GM19240 (cell line): ENCODE measurements at regions not wholly inside any gene's neighbourhood (a gene's known extent, or its start where the extent isn't known, plus 50 kb on each side); places are given as distances from the start of the nearest gene placed in this dataset.

Experiments used
- DNase-seq: peaks from one replicate; pipeline ENCODE4 v3.0.0; 2011; ENCODE audit warnings: low spot score; ENCODE audit not compliant: insufficient read length

DNA sequence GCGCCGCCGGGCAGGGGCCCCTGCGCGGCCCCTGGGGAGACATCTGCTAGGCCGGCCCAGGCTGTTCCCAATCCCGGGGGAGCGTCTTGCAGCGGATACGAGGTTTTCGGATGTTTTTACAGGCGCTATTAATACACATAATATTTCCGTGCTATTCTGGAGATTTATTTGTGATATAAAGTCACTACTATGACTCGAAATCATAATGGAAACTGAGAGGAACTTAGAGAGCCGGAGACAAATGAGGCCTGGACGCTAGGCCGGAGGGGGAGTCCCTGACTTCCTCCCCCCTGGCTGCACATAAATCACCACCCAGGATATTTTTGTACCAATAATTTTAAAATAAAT, 91.7 kb upstream of the ANO1 start:
- DNase-seq, result no peak

DNA sequence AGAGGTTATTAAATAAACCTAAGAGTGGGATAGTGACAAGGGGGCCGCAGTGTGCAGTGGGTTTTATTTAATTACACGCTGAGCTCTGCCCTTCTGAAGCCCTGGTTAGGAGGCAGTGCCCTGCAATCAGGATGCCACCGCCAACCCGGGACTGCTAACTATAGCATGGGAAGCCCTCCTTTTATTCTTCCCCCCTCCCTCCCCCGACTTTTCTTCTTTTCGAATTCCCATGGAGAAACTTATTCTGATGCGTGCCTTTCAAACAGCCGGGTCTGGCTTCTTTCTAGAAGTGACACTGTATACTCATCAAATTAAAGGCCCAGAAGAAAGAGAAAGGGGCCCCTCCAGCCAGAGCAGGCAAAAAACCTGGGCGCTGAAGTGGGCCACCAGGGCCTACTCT, 91.3 kb upstream of the ANO1 start:
- DNase-seq, result no peak

DNA sequence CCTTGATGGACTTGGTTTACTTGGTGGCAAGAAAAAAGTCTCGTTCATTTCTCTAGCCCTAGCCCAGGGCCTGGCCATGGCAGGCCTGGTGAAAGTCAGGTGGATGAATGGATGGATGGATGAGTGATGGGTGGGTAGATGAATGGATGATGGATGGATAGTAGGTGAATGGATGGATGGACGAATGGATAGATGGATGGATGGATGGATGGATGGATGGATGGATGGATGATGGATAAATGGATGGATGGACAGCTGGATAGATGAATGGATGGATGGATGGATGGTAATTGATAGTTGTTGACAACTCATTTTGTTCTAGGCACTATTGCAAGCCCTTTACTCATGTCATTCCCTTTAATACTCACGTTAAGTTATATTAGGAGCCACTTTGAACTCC, 86.1 kb upstream of the ANO1 start:
- no peak for DNase-seq

DNA sequence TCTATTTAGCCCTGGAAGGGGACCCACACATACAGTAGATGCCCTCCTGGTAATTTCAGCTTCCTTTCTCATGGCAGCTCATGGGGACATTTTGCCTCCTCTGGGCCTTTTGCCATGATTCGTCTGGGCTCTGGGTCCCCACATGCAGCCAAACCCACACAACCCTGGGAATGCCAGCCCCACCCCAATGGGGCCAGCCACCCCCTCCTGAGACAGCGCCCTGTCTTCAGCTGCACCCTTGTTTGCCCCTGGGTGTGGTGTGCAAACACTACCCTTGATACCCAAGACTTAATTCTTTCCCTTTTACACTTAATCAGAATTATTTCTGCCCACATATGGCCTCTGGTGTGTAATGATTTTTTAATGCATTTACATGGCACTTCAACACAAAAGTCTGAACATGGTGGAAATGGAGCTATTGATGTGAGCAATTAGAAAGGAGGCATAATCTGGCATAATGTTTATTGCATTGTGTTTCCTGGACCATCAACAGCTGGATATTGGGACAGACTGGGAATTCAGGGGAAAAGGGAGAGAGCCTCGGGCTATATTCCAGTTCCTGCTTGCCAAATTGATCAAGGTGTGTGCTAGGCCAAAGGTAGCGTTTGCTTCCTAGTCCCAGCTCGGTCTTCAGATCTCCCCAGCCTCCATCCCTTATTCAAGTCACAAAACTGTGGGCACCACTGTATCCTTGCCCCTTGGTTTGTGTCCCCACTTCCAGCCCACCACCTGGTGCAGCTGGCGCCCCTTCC, 85.0 kb upstream of the ANO1 start:
- no peak for DNase-seq

DNA sequence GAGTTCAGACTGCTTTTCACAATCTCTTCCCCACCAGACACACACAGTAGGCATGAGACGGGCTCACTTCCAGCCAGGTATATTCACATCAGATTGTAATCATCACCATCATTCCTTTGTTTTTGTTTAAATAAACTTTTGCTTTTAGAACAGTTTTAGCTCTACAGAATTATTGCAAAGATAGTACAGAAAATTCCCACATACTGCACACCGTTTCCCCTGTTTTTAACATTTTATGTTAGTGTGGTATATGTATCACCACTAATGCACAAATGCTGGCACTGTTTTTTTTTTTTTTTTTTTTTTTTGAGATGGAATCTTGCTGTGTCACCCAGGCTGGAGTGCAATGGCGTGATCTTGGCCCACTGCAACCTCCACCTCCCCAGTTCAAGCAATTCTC, 83.3 kb upstream of the ANO1 start:
- DNase-seq, result no peak

DNA sequence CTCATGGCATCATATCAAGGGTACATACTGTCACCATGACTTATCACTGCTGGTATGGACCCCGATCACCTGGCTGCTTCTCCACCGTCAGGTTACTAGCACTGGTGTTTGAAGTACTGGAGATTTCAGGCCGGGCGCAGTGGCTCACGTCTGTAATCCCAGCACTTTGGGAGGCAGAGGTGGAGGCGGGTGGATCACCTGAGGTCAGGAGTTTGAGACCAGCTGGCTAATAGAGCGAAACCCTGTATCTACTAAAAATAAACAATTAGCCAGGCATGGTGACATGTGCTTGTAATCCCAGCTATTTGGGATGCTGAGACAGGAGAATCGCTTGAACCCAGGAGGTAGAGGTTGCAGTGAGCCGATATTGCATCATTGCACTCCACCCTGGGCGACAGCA, 82.4 kb upstream of the ANO1 start:
- no peak for DNase-seq

DNA sequence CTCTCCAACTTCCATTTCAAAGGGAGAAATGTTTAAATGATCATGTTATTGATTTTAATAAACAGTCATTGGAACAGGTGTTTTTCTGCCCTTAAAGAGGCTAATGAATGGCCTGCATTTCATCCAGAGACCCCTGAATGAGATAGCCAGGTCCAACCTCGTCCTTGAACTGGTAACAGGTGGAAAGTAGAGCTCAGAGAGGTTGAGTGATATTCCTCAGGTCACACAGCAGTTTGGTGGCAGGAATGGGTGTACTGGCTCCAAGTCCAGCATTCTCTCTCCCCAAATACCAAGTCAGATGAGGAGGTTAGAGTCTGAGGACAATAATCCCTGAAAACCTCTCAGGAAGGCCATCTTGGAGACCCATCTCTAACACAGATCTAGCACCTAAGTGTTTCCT, 81.7 kb upstream of the ANO1 start:
- no peak for DNase-seq

DNA sequence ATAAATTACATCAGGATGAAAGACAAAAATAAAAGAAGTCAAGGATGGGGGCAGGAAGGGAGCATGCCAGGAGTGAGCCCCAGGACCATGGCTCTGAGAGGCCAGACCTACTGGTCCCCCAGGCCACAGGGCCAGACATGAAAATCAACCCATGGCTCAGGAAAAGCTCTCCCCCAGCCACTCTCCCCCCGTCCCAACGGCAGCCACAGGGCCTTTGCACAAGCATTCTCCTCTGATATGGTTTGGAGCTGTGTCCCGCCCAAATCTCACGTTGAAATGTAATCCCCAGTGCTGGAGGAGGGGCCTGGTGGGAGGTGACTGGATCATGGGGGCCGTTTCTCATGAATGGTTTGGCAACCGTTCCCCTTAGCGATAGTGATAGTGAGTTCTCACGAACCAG, 80.8 kb upstream of the ANO1 start:
- DNase-seq, result no peak

DNA sequence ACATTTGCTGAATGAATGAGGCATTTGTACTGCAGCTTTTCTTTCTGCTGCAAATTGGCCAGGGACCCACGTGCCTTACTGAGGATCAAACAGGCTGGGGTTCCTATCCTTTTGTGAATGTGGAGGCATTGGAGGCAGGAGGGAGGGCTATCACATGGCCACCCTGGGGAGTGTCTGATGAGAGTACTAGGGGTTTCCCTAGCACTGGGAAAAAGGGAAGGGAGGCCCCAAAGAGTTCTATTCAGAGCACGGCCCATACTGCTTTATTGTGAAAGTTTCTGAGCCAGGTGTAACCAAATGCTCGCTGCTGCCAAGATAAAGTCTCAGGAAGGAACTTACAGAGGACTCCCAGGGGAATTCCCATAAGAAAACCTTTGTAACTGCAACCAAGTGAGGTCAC, 78.4 kb upstream of the ANO1 start:
- DNase-seq, result no peak

DNA sequence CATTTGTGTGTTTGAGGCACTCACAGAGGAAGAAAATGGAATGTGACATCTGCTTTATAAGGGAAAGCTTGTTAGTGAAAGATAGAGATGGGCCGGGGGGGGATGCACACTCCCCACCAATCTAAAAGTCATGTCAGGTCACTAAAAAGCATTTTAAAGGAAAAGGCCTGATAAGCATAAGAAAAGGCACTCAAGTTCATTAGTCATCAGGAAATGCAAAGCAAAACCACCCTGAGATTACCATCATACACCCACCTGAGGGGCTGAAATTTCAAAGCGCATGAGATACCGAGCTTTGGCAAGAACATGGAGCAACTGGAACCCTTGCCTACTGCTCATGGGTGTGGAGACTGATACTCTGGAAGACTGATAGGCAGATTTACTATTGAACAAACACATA, 77.9 kb upstream of the ANO1 start:
- DNase-seq, result no peak

DNA sequence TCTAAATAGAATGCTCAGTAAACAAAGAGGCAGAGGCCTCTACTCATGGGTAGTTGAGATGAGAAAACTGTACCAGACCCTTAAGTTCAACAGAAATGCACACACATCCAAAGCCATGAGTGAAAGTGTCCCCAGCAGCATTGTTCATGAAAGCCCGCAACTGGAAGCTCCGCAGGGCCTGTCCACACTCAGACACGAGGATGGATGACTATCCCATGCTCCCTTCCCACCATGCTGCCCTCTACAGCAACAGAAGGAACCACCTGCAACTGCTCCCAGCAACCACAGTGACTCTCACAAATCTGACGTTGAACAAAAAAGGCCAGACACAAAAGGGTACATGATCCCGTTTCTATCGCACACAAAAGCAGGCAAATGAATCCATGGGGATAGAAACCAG, 76.9 kb upstream of the ANO1 start:
- DNase-seq, result no peak

DNA sequence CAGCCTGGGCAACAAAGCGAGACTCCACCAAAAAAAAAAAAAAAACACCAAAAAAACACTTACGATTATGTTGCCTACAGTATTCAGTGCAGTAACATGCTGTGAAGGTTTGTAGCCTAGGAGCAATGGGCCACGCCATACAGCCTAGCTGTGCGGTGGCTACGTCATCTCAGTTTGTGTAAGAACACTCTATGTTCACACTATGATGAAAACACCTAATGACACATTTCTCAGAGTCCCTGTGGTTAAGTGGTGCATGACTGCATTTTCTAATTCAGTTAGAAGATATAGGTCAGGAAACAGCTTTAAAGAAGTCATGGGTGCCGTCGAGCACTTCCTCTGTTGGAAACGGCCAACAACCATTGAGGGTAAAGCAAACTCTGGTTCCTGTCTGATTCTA, 75.7 kb upstream of the ANO1 start:
- no peak for DNase-seq

DNA sequence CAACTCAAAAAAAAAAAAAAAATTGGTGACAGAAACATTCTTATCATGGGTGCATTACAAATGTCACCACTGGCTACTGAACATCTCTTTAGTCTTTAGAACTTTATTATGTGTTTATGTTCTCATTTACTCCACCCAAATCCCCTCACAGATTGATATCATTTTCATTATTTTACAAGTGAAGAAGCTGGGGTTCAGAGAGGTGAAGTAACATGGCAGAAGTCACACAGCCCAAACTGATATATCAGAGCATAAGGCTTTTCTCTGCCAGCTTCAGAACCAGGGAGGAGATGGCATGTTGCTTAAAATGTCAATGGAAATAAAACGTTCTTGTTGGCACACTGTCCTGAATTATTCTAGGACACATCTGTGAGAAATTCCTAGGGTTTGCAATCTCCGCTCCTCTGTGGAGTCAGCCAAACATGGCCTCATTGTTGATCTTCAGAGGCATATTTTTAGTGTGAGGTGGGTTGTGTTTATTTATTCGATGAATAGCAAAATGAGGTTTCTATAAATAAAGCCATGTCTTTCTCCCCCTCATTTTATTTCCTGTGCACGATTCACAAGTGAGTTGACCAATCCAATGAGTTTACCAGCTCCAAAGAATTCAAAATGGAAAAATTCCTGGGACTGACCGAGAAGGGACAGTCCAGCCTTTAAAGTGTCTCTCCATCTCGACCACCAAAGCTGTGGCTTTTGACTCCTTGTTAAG, 72.9 kb upstream of the ANO1 start:
- DNase-seq, result no peak

DNA sequence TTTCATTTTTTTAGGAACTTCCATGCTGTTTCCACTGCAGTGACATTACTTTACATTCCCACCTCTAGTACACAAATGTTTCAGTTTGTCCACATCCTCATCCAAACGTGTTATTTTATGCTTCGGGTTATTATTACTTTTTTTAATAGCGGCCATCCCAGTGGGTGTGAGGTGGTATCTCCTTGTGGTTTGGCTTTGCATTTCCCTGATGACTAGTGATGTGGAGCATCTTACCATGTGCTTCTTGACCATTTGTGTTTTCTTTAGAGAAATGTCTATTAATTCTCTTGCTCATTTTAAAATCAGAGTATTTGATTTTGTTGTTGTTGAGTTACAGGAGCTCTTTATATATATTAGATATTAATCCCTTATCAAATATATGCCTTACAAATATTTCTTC, 70.3 kb upstream of the ANO1 start:
- no peak for DNase-seq

DNA sequence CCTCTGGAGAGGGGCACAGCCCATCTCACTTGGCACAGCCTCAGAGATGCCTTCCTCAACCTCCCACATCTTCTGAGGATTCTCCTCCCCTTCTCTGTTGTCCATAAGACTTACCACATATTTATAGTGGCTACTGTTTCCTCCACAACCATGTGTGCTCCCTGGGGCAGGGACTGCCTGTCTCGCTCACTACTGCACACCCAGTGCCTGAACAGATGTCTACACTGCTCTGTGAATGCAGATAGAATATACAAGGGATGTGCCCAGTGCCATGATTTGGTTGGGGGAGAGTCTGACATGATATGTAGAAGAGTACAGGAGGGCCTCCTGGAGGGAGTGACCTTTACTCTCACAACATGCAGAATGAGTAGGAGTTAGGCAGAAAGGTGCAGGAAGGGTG, 67.3 kb upstream of the ANO1 start:
- DNase-seq, result no peak

DNA sequence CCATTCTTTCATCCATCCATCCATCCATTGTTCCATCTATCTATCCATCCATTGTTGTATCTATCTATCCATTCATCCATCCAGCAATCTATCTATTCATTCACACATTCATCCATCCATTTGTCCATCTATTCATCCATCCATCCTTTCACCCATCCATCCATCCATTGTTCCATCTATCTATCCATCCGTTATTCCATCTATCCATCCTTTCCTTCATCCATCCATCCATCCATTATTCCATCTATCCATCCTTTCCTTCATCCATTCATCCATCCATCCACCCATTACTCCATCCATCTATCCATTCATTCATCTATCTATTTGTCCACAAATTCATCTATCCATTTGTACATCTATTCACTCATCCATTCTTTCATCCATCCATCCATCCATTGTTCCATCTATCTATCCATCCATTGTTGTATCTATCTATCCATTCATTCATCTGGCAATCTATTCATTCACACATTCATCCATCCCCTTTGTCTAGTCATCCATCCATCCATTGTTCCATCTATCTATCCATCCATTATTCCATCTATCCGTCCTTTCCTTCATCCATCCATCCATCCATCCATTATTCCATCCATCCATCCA, 65.9 kb upstream of the ANO1 start:
- no peak for DNase-seq

DNA sequence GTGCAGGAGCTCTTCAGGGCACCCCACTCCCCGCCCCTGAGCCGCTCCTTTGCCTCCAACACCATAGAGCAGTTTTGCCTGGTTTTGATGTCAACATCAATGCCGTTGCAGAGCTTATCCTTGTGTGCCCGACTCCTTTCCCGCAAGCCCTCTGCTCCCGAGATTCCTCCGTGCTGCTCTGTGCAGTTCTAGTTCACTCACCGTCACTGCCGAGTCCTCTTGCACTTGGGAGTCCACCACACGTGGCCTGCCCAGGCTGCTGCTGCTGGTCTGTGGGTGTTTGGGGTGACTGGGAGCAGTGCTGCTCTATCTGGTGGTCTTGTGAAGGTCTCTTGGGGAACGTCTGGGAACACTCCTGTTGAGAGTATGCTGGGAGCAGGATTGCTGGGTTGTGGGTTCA, 63.8 kb upstream of the ANO1 start:
- no peak for DNase-seq

DNA sequence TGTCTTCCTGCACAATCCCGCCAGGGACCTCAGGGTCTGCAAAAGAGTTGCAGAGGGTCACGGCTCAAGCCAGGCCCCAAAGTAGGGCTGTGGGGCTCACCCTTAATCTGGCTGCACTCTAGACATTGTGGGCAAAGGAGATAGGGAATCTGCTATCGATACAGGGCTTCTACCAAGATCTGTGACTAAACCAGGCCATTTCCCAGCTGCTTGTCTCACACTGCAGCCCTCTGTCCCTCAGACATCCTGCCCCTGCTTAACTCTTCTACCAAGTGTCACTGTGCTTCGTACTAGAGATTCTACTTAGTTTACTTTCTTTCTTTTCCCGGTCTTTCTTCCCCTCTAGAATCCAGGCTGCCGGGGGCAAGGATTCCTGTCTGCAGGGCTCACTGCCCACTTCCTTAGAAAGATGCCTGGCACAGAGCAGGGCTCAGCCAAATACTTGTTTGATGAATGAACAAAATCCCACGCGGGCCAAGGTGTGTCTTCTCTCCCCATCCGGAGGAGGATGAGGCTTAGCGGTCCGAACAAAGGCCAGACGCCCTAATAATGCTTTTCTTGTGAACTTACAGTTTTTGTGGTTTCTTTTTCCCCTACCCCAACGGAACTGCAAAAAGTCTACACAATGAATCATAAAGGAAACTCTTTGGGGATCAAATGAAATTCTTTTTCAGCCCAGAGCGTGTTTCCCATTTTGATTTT, 61.3 kb upstream of the ANO1 start:
- no peak for DNase-seq

DNA sequence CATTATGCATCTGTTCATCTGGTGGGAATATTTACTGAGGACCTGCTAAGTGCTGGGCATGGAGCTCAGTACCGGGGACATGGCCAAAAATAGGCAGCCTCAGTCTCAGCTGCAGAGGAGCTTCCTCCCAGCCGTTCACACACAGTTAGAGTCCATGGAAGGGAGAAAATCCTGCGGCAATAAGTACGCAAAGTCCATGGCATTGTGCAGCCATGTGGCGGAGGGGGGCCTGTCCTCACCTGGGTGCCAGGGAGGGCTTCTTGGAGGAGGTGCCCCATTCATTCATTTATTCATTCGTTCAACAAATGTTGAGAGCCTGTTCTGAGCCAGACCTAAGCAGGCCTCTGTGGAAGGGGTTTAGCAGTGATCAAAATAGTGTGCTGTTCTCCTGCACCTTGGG, 59.3 kb upstream of the ANO1 start:
- DNase-seq, result no peak

DNA sequence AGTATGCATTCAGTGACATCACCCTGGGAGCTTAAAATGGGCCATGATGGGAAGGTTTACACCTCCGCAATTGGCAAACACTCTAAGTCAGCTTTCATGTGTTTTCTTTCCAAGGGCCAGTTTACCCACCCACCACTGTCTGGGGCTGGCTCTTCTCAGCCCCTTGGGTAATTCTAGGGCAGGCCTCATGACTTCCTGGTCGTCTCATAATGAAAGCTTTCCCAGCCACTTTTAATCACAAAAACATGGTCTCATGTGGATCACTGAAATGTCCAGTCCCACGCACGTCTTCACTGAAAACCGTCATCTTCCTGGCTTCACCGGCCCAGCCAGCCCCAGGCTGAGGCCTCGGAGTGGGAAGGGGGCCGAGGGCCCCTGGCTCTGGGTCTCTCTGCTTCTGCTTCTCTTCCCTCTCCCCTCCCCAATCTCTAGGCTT, 58.5 kb upstream of the ANO1 start:
- DNase-seq, result no peak

DNA sequence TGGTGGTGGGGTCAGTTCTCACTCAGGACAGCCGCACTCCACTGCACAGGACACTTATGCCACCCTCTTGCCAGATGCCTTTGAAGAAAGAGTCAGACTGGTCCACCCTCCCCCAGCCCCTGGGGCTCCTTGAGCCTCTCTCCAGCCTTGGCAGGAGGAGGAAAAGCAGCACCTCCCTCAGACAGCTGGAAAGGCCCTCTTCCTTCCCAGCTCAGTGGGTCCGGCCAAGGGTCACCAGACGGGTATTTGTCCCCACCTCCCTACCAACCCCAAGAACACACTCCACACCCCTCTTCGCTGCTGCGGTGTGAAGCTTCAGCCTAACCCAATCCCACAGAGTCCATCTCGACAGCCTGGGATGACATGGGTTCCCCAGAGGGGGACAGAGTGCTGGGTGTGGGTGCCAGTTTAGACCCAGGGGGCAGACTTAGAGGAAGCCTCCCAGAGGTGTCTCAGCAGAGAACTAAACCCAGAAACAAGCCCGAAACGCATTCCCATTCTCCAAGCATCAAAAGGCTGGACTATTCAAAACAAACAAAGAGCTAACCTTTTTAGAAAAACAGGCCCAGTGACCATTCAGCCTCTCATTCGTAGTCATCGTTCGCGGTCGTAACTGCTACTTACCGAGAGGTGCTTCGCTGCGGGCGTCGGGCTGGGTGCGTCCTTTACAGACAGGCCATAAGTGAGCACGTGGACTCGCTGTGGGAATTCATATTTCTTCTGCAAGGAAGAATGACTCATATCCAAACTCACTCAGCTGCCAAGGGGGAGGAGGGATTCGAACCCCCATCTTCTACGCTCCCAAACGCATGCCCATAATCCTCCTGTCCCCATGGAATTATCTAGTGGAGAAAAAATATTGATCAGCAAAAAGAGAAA, 57.5 kb upstream of the ANO1 start:
- DNase-seq, result no peak
